SK-N-SH treated with all-trans-retinoic acid at 6 μM for 48 hours (cell line): ENCODE measurements at regions not wholly inside any gene's neighbourhood (a gene's known extent, or its start where the extent isn't known, plus 50 kb on each side); places are given as distances from the start of the nearest gene placed in this dataset.
"Not testable (repeated sequence)": the region's sequence is repeated elsewhere in the genome, so short reads cannot be mapped to it uniquely, and the experiment has no call there.

ENCODE experiments used
- ARNTL ChIP-seq: fragments of 450-650 bp; formaldehyde crosslinking; IDR thresholded peaks from 2 replicates; pipeline ENCODE4 v1.5.0; 2020; ENCODE audit warnings: low read depth, mild to moderate bottlenecking, moderate library complexity, borderline replicate concordance
- BACH2 ChIP-seq: fragments of 250-450 bp; sonication (Bioruptor Pico); IDR thresholded peaks from 2 replicates; pipeline ENCODE4 v1.9.0; 2021; ENCODE audit warnings: mild to moderate bottlenecking, borderline replicate concordance
- CREB5 ChIP-seq: fragments of 250-450 bp; sonication (Bioruptor Pico); IDR thresholded peaks from 2 replicates; pipeline ENCODE4 v1.5.1; 2020; ENCODE audit warnings: low read depth, mild to moderate bottlenecking, moderate library complexity
- CSRNP3 ChIP-seq: fragments of 250-450 bp; sonication (Bioruptor Pico); IDR thresholded peaks from 2 replicates; pipeline ENCODE4 v1.5.1; 2021; ENCODE audit warnings: mild to moderate bottlenecking, moderate library complexity
- ISL1 ChIP-seq: fragments of 250-450 bp; sonication (Bioruptor Pico); IDR thresholded peaks from 2 replicates; pipeline ENCODE4 v2.1.2; 2022; ENCODE audit warnings: mild to moderate bottlenecking, moderate library complexity
- OSR1 ChIP-seq: fragments of 250-450 bp; sonication (Bioruptor Pico); IDR thresholded peaks from 2 replicates; pipeline ENCODE4 v1.8.0; 2022; ENCODE audit warnings: moderate library complexity, mild to moderate bottlenecking, inconsistent platforms
- POU6F1 ChIP-seq: fragments of 250-450 bp; sonication (Bioruptor Pico); IDR thresholded peaks from 2 replicates; pipeline ENCODE4 v1.8.0; 2021; ENCODE audit warnings: low read depth, mild to moderate bottlenecking, moderate library complexity, borderline replicate concordance
- RARB ChIP-seq: fragments of 250-450 bp; sonication (Bioruptor Pico); IDR thresholded peaks from 2 replicates; pipeline ENCODE4 v1.8.0; 2021; ENCODE audit warnings: mild to moderate bottlenecking, moderate library complexity
- ZC3H10 ChIP-seq: fragments of 250-450 bp; sonication (Bioruptor Pico); IDR thresholded peaks from 2 replicates; pipeline ENCODE4 v1.5.1; 2021; ENCODE audit warnings: mild to moderate bottlenecking, moderate library complexity
- ZFP3 ChIP-seq: fragments of 250-450 bp; sonication (Bioruptor Pico); IDR thresholded peaks from 2 replicates; pipeline ENCODE4 v1.5.0; 2020; ENCODE audit warnings: mild to moderate bottlenecking, moderate library complexity
- ZFP30 ChIP-seq: fragments of 450-650 bp; formaldehyde crosslinking; IDR thresholded peaks from 2 replicates; pipeline ENCODE4 v1.5.0; 2022; ENCODE audit warnings: mild to moderate bottlenecking, moderate library complexity
- ZNF565 ChIP-seq: fragments of 450-650 bp; formaldehyde crosslinking; conservative IDR thresholded peaks from 2 replicates; pipeline ENCODE4 v1.5.0; 2020; ENCODE audit warnings: low read depth, mild to moderate bottlenecking, moderate library complexity
- TF ChIP-seq, protein P1 (sequence below): fragments of 250-450 bp; sonication (Bioruptor Pico); IDR thresholded peaks from 2 replicates; pipeline ENCODE4 v1.8.0; 2020; ENCODE audit warnings: mild to moderate bottlenecking, moderate library complexity, borderline replicate concordance

GRCh38 chr6:119726912-119727311, 377.4 kb upstream of the MAN1A1 start:
- not testable (repeated sequence) for TF ChIP-seq ISL1 (CRISPR knock-in tag); RARB (CRISPR knock-in tag); ZC3H10 (CRISPR knock-in tag); ARNTL; CREB5 (CRISPR knock-in tag); POU6F1 (CRISPR knock-in tag); ZFP3 (CRISPR knock-in tag); ZNF565 (CRISPR knock-in tag); BACH2 (CRISPR knock-in tag); OSR1; ZFP30; CSRNP3 (CRISPR knock-in tag)
- TF ChIP-seq, protein P1, sequence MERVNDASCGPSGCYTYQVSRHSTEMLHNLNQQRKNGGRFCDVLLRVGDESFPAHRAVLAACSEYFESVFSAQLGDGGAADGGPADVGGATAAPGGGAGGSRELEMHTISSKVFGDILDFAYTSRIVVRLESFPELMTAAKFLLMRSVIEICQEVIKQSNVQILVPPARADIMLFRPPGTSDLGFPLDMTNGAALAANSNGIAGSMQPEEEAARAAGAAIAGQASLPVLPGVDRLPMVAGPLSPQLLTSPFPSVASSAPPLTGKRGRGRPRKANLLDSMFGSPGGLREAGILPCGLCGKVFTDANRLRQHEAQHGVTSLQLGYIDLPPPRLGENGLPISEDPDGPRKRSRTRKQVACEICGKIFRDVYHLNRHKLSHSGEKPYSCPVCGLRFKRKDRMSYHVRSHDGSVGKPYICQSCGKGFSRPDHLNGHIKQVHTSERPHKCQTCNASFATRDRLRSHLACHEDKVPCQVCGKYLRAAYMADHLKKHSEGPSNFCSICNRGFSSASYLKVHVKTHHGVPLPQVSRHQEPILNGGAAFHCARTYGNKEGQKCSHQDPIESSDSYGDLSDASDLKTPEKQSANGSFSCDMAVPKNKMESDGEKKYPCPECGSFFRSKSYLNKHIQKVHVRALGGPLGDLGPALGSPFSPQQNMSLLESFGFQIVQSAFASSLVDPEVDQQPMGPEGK (CRISPR knock-in tag): not testable (repeated sequence)
